WERI-Rb-1 (cell line): ENCODE measurements at regions not wholly inside any gene's neighbourhood (a gene's known extent, or its start where the extent isn't known, plus 50 kb on each side); places are given as distances from the start of the nearest gene placed in this dataset.

Experiments
- DNase-seq: peaks from one replicate; pipeline ENCODE4 v3.0.0-alpha.2; 2020
- H3K27ac ChIP-seq: fragments of 250-450 bp; sonication (Bioruptor Pico); 2 replicates; pipeline ENCODE4 v1.5.1; 2020; ENCODE audit warnings: mild to moderate bottlenecking, moderate library complexity
- H3K27me3 ChIP-seq: fragments of 250-450 bp; sonication (Bioruptor Pico); 2 replicates; pipeline ENCODE4 v1.5.1; 2021; ENCODE audit warnings: mild to moderate bottlenecking, low read depth, moderate library complexity; ENCODE audit not compliant: insufficient read depth, severe bottlenecking
- H3K36me3 ChIP-seq: fragments of 250-450 bp; sonication (Bioruptor Pico); 2 replicates; pipeline ENCODE4 v1.5.1; 2020; ENCODE audit warnings: mild to moderate bottlenecking, moderate library complexity
- H3K4me3 ChIP-seq: 2 replicates; pipeline ENCODE4 v1.5.1; 2011; ENCODE audit warnings: low read depth, mild to moderate bottlenecking, control low read depth, low read length
- H3K9me3 ChIP-seq: fragments of 250-450 bp; sonication (Bioruptor Pico); 2 replicates; pipeline ENCODE4 v1.5.1; 2021; ENCODE audit warnings: mild to moderate bottlenecking, moderate library complexity; ENCODE audit not compliant: severe bottlenecking
- TF ChIP-seq, protein P1 (sequence below): IDR thresholded peaks from 2 replicates; pipeline ENCODE4 v1.5.1; 2011; ENCODE audit warnings: low read depth, mild to moderate bottlenecking, control low read depth, inconsistent platforms, low read length

DNA sequence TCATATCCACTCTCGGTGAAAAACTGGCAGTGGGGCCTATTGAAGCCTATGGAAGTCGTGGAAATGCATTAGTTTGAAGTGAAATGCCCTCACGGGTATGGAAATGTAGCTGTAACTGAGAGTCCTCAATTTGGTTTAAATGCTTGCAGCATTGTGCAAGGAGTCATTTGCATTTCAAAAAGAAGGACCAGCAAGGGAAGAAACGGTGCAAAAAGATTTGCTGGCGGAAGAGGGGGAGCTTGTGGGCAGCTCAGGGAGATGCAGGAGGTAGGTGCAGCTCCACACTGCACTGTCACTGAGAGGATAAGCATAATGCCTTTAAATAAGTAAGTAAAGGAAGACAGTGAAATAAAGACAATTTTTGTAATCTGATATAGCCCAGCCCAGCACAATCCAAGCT is 400.4 kb upstream of the DIPK2B start:
- no peak for DNase-seq
- no peaks in the 10 kb centered on the region for H3K9me3 ChIP-seq
- TF ChIP-seq, protein P1, sequence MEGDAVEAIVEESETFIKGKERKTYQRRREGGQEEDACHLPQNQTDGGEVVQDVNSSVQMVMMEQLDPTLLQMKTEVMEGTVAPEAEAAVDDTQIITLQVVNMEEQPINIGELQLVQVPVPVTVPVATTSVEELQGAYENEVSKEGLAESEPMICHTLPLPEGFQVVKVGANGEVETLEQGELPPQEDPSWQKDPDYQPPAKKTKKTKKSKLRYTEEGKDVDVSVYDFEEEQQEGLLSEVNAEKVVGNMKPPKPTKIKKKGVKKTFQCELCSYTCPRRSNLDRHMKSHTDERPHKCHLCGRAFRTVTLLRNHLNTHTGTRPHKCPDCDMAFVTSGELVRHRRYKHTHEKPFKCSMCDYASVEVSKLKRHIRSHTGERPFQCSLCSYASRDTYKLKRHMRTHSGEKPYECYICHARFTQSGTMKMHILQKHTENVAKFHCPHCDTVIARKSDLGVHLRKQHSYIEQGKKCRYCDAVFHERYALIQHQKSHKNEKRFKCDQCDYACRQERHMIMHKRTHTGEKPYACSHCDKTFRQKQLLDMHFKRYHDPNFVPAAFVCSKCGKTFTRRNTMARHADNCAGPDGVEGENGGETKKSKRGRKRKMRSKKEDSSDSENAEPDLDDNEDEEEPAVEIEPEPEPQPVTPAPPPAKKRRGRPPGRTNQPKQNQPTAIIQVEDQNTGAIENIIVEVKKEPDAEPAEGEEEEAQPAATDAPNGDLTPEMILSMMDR = no peak
- no peaks in the 10 kb centered on the region for H3K36me3 ChIP-seq
- H3K4me3 ChIP-seq = no peak overlapping the region
- H3K27me3 ChIP-seq = no peaks in the 10 kb centered on the region
- H3K27ac ChIP-seq = no peak overlapping the region

DNA sequence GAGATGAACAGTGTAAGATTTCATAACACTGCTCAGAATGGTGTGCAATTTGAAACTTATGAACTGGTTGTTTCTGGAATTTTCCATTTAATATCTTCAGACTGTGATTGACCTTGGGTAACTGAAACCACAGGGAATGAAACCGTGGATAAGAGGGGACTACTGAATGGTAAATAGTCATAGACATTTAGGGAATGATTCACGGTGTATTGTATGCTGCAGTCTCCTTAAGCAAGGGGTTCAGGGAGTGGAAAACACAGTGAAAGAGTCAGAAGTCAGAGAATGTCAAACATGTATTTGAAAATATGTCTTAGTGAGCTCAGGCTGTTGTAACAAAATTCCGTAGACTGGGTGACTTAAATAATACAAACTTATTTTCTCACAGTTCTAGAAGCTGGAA is 398.2 kb upstream of the DIPK2B start:
- TF ChIP-seq, protein P1 = no peak
- Histone ChIP-seq H3K4me3 (no peak overlapping the region), H3K9me3 (no peaks in the 10 kb centered on the region), H3K36me3 (no peaks in the 10 kb centered on the region), H3K27me3 (no peaks in the 10 kb centered on the region), H3K27ac (no peak overlapping the region)
- DNase-seq = no peak

DNA sequence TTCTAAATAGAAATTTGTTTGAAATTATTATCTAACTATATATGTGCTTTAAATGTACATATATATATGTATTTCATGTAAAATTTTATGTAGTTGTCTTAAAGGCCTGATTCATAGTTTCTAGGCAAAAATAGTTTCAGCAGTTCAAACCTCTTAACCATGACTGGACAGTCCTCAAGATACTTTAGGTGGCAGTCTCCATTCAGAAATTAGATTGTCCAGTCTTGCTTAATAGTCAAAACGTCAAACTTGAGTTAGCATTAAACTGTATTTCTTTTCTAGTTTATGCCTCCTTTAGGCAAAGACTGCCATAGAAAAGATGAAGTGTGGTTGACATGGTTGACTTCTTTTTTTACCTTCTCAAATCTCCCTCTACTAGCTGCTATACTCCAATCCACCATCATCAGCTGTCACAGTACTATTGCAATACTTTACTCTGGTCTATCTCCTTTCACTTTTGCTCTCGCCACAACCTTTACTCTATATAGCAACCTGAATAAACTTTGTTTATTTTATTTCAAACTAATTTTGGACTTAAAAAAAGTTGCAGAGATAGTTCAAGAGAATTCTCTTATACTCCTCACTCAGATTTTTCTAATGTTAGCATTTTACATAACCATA is 395.6 kb upstream of the DIPK2B start:
- TF ChIP-seq, protein P1 = no peak
- no peak overlapping the region for H3K27ac ChIP-seq
- no peak for DNase-seq
- peaks cover 7% of the 10 kb centered on the region for H3K27me3 ChIP-seq
- H3K36me3 ChIP-seq = no peaks in the 10 kb centered on the region
- H3K9me3 ChIP-seq = no peaks in the 10 kb centered on the region
- no peak overlapping the region for H3K4me3 ChIP-seq

DNA sequence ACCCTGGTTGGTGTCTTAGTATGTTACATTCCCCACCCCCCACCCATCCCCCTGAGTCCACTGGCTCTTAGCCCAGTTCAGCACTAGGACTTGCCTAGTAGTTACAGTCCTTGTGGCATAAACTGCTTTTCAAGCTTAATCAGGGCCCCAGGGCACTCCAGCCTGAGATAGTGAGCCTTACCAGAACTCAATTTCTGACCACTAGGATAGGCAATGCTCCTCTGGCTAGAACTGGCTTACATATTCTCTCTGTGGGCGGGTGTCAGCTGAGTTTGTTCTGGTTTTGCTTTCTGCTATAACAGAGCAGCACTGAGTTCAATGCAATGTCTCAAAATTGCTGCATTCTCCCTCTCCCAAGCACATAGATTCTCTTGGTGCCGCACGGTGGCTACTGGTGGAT is 391.4 kb upstream of the DIPK2B start:
- TF ChIP-seq, protein P1 = no peak
- Histone ChIP-seq H3K36me3 (no peaks in the 10 kb centered on the region), H3K4me3 (no peak overlapping the region), H3K27ac (no peak overlapping the region), H3K27me3 (peaks cover 7% of the 10 kb centered on the region), H3K9me3 (no peaks in the 10 kb centered on the region)
- no peak for DNase-seq

DNA sequence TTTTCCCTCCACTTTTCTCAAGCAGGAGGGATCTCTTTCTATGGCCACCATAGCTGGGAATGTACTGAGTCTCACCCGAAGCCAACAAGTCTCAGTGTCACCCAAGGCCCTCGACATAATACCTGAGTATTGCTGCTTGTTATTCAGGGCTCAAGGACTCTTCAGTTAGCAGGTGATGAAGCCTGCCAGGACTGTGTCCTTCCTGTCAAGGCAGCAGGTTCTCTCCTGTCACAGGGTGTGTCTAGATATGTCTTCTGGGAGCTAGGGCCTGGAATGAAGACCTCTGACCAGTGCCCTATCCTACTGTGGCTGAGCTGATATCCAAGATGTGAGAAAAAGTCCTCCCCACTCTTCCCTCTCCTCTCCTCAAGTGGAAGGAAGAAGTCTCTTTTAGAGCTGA is 391.0 kb upstream of the DIPK2B start:
- no peak overlapping the region for H3K27ac ChIP-seq

More for the DNA sequence above, 391.0 kb upstream of the DIPK2B start:
- Histone ChIP-seq H3K27me3 (peaks cover 7% of the 10 kb centered on the region), H3K4me3 (no peak overlapping the region), H3K9me3 (no peaks in the 10 kb centered on the region), H3K36me3 (no peaks in the 10 kb centered on the region)
- no peak for DNase-seq
- TF ChIP-seq, protein P1 = no peak
